Caco-2 (cell line): ENCODE measurements at regions not wholly inside any gene's neighbourhood (a gene's known extent, or its start where the extent isn't known, plus 50 kb on each side); places are given as distances from the start of the nearest gene placed in this dataset.

Experiments
- BruUV-seq: library from RNA; stranded (reverse); fragments of 400-500 nt; replicated peaks from 2 replicates; lab custom pipeline; 2021; lab: Mats Ljungman, UMichigan
- CTCF ChIA-PET: fragments of 300-600 bp; sonication (Branson Sonifier 250); formaldehyde crosslinking; loops from one replicate; lab custom pipeline; 2022; ENCODE audit warnings: antibody characterized with exemption; lab: Charles Lee
- POLR2A ChIA-PET: fragments of 300-600 bp; sonication (Branson Sonifier 250); formaldehyde crosslinking; loops from one replicate; lab custom pipeline; 2022; ENCODE audit warnings: antibody characterized with exemption; lab: Charles Lee
- DNase-seq, 2 experiments: peaks; one replicate each; pipeline versions ENCODE4 v3.0.0 to v3.0.0-alpha.2; 2020 to 2022
- H3K27me3 ChIP-seq: replicated peaks from 2 replicates; pipeline ENCODE4 v1.6.0; 2011; ENCODE audit warnings: low read length; ENCODE audit not compliant: control insufficient read depth, insufficient read depth
- H3K36me3 ChIP-seq: 2 replicates; pipeline ENCODE4 v1.5.1; 2011; ENCODE audit warnings: low read length; ENCODE audit not compliant: control insufficient read depth, insufficient read depth
- H3K4me1 ChIP-seq: fragments of 250-450 bp; sonication (Bioruptor Pico); 2 replicates; pipeline ENCODE4 v1.5.1; 2020; ENCODE audit warnings: mild to moderate bottlenecking
- H3K4me3 ChIP-seq: 2 replicates; pipeline ENCODE4 v1.5.1; 2011; ENCODE audit warnings: low read depth, mild to moderate bottlenecking, control low read depth, low read length
- H3K9me3 ChIP-seq: fragments of 250-450 bp; sonication (Bioruptor Pico); 2 replicates; pipeline ENCODE4 v1.5.1; 2020; ENCODE audit warnings: mild to moderate bottlenecking, moderate library complexity
- H3K27ac Mint-ChIP-seq: one replicate; pipeline ENCODE4 v1.8.0; 2022; ENCODE audit warnings: mixed read lengths; ENCODE audit not compliant: unreplicated experiment
- H3K27me3 Mint-ChIP-seq: one replicate; pipeline ENCODE4 v1.8.0; 2022; ENCODE audit warnings: mixed read lengths; ENCODE audit not compliant: insufficient read depth, unreplicated experiment
- H3K36me3 Mint-ChIP-seq: one replicate; pipeline ENCODE4 v1.8.0; 2022; ENCODE audit warnings: mild to moderate bottlenecking, mixed read lengths; ENCODE audit not compliant: insufficient read depth, unreplicated experiment
- H3K4me1 Mint-ChIP-seq: one replicate; pipeline ENCODE4 v1.8.0; 2022; ENCODE audit warnings: low read depth, mixed read lengths; ENCODE audit not compliant: unreplicated experiment
- H3K4me3 Mint-ChIP-seq: one replicate; pipeline ENCODE4 v1.8.0; 2022; ENCODE audit warnings: mild to moderate bottlenecking, moderate library complexity, mixed read lengths; ENCODE audit not compliant: unreplicated experiment
- H3K9me3 Mint-ChIP-seq: one replicate; pipeline ENCODE4 v1.8.0; 2022; ENCODE audit warnings: mixed read lengths; ENCODE audit not compliant: unreplicated experiment
- CTCF ChIP-seq, 2 experiments: fragments of 200-600 bp in 1 of 2; IDR thresholded peaks; 1 replicate in 1 of 2; 2 replicates in 1 of 2; pipeline versions ENCODE4 v1.5.1 to v1.8.0; 2011 to 2022; ENCODE audit warnings: antibody characterized with exemption in 1 of 2, control low read depth in 1 of 2, inconsistent platforms in 1 of 2, low read depth in 1 of 2, low read length in 1 of 2, mild to moderate bottlenecking in 1 of 2, moderate library complexity in 1 of 2; ENCODE audit not compliant: insufficient read depth in 1 of 2, severe bottlenecking in 1 of 2, unreplicated experiment in 1 of 2
- intact Hi-C: fragments of 100-400 bp; cut with micrococcal nuclease; formaldehyde crosslinking; loops from one replicate; pipeline ENCODE4 v1.10.0; 2022; ENCODE audit not compliant: unreplicated experiment

- Mint-ChIP-seq H3K9me3 (no peaks in the 10 kb centered on the region), H3K27me3 (peaks cover 3% of the 10 kb centered on the region), H3K36me3 (no peaks in the 10 kb centered on the region), H3K27ac (no peak overlapping the region), H3K4me3 (no peak overlapping the region), H3K4me1 (no peaks in the 10 kb centered on the region)
- no peaks in the 10 kb centered on the region for H3K9me3 ChIP-seq
- no peaks in the 10 kb centered on the region for H3K27me3 ChIP-seq
- CTCF ChIA-PET, result no interaction called here
- no peaks in the 10 kb centered on the region for H3K36me3 ChIP-seq
- no peak for DNase-seq
- POLR2A ChIA-PET, result no interaction called here
- H3K4me1 ChIP-seq, result no peaks in the 10 kb centered on the region
- intact Hi-C loops, result no loop called here
- no peak overlapping the region for H3K4me3 ChIP-seq
- BruUV-seq, result no TSS peak
- no peak for TF ChIP-seq CTCF (IDR thresholded peaks at IDR 0.05; ENCODE audit: insufficient read depth in 1 of 2, low read depth in 1 of 2, low read length in 1 of 2, severe bottlenecking in 1 of 2, unreplicated experiment in 1 of 2)
Measured at GRCh38 chr5:39854771-39855410, 430.1 kb upstream of the DAB2 start.

- Mint-ChIP-seq H3K9me3 (no peaks in the 10 kb centered on the region), H3K27ac (no peak overlapping the region), H3K36me3 (no peaks in the 10 kb centered on the region), H3K27me3 (peaks cover 9% of the 10 kb centered on the region), H3K4me3 (no peak overlapping the region), H3K4me1 (no peaks in the 10 kb centered on the region)
- Histone ChIP-seq H3K27me3 (no peaks in the 10 kb centered on the region), H3K4me3 (no peak overlapping the region), H3K9me3 (no peaks in the 10 kb centered on the region), H3K36me3 (no peaks in the 10 kb centered on the region), H3K4me1 (no peaks in the 10 kb centered on the region)
- ChIA-PET CTCF (no interaction called here), POLR2A (no interaction called here)
- no peak for TF ChIP-seq CTCF (IDR thresholded peaks at IDR 0.05; ENCODE audit: insufficient read depth in 1 of 2, low read depth in 1 of 2, low read length in 1 of 2, severe bottlenecking in 1 of 2, unreplicated experiment in 1 of 2)
- DNase-seq, result no peak
- intact Hi-C loops, result no loop called here
- BruUV-seq, result no TSS peak
Measured at GRCh38 chr5:39850291-39850690, 425.5 kb upstream of the DAB2 start.

- intact Hi-C loops, result no loop called here
- Histone ChIP-seq H3K27me3 (no peaks in the 10 kb centered on the region), H3K9me3 (no peaks in the 10 kb centered on the region), H3K36me3 (no peaks in the 10 kb centered on the region), H3K4me3 (no peak overlapping the region), H3K4me1 (no peaks in the 10 kb centered on the region)
- no peak for DNase-seq
- Mint-ChIP-seq H3K4me3 (no peak overlapping the region), H3K27me3 (peaks cover 11% of the 10 kb centered on the region), H3K36me3 (no peaks in the 10 kb centered on the region), H3K4me1 (no peaks in the 10 kb centered on the region), H3K9me3 (no peaks in the 10 kb centered on the region), H3K27ac (no peak overlapping the region)
- ChIA-PET CTCF (no interaction called here), POLR2A (no interaction called here)
- TF ChIP-seq CTCF (IDR thresholded peaks at IDR 0.05; ENCODE audit: insufficient read depth in 1 of 2, low read depth in 1 of 2, low read length in 1 of 2, severe bottlenecking in 1 of 2, unreplicated experiment in 1 of 2), result no peak
- no TSS peak for BruUV-seq
Measured at GRCh38 chr5:39846144-39846543, 421.4 kb upstream of the DAB2 start.
